CD4-positive, alpha-beta T cell treated with Interleukin-17A for 1 hour (primary cell): ENCODE measurements at regions not wholly inside any gene's neighbourhood (a gene's known extent, or its start where the extent isn't known, plus 50 kb on each side); places are given as distances from the start of the nearest gene placed in this dataset.

ENCODE experiments used
- DNase-seq: peaks from one replicate; pipeline ENCODE4 v3.0.0-alpha.2; 2020

GRCh38 chr20:51335329-51335841 is 207.1 kb downstream of the NFATC2 start:
- no peak for DNase-seq

- no peak for DNase-seq
These were observed 207.9 kb downstream of the NFATC2 start for GRCh38 chr20:51334609-51335008.

GRCh38 chr20:51333971-51334370 is 208.5 kb downstream of the NFATC2 start:
- no peak for DNase-seq

- no peak for DNase-seq
These were observed 209.1 kb downstream of the NFATC2 start for GRCh38 chr20:51333446-51333845.

- DNase-seq: no peak
These were observed 211.0 kb downstream of the NFATC2 start for GRCh38 chr20:51331481-51331880.

GRCh38 chr20:51329845-51330244 is 212.7 kb downstream of the NFATC2 start:
- DNase-seq: no peak

- DNase-seq: no peak
These were observed 215.2 kb downstream of the NFATC2 start for GRCh38 chr20:51327251-51327841.

- no peak for DNase-seq
These were observed 216.2 kb downstream of the NFATC2 start for GRCh38 chr20:51326201-51326819.

- DNase-seq: no peak
These were observed 220.3 kb downstream of the NFATC2 start for GRCh38 chr20:51322164-51322707.

- no peak for DNase-seq
These were observed 221.0 kb downstream of the NFATC2 start for GRCh38 chr20:51321343-51322163.

GRCh38 chr20:51319522-51319921 is 223.0 kb downstream of the NFATC2 start:
- DNase-seq: no peak

- DNase-seq: peak; percentile 54
These were observed 224.2 kb downstream of the NFATC2 start for GRCh38 chr20:51318058-51318949.

GRCh38 chr20:51315390-51315789 is 227.1 kb downstream of the NFATC2 start:
- DNase-seq: no peak

- no peak for DNase-seq
These were observed 229.1 kb downstream of the NFATC2 start for GRCh38 chr20:51313358-51313827.

- DNase-seq: no peak
These were observed 230.1 kb downstream of the NFATC2 start for GRCh38 chr20:51312480-51312783.

GRCh38 chr20:51311636-51312479 is 230.7 kb downstream of the NFATC2 start:
- no peak for DNase-seq

- no peak for DNase-seq
These were observed 232.3 kb downstream of the NFATC2 start for GRCh38 chr20:51310216-51310615.

- DNase-seq: no peak
These were observed 233.4 kb downstream of the NFATC2 start for GRCh38 chr20:51309128-51309527.

- DNase-seq: peak; percentile 68
These were observed 235.8 kb downstream of the NFATC2 start for GRCh38 chr20:51306521-51307358.

GRCh38 chr20:51306081-51306480 is 236.4 kb downstream of the NFATC2 start:
- no peak for DNase-seq
